HG02678 (cell line): ENCODE measurements at regions not wholly inside any gene's neighbourhood (a gene's known extent, or its start where the extent isn't known, plus 50 kb on each side); places are given as distances from the start of the nearest gene placed in this dataset.
"Not testable (repeated sequence)": the region's sequence is repeated elsewhere in the genome, so short reads cannot be mapped to it uniquely, and the experiment has no call there.

ENCODE experiments used
- ATAC-seq: cut with Tn5 transposase; IDR thresholded peaks from one replicate; pipeline ENCODE4 v1.9.1; 2021; ENCODE audit warnings: mild to moderate bottlenecking, moderate library complexity; ENCODE audit not compliant: unreplicated experiment

DNA sequence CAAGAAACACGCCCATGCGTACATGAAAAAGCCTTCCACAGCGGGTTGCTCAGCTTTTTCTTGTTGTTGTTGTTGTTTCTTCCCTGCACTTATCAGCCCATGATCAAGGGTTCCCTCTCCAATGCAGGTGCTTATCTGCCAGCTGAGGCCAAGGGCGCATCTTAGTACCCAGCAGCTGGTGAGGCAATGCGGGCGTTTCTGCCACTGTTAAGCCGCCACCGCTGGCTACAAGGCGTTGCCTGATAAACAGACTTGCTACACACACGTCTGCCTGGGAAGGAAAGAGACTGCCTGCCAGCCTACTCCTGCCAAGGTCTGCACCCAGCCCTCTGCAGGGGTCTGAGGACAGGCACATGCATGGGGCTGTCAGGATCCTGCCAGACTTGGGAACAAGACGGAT is 345.9 kb downstream of the BCL11B start:
- ATAC-seq, result no peak

DNA sequence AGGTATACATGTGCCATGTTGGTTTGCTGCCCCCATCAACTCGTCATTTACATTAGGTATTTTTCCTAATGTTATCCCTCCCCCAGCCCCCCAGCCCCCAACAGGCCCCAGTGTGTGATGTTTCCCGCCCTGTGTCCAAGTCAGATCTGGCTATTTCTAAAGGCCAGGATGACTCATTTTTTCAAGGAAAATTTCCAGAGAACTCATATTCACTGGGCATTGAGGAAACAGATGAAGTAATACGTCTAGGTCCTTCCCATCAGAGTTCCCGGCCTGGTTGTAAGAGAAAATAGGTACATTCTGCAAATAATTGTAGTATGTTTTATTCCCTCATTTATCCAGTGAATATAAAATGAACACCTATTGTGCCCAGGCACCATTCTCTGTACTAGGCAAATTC is 345.2 kb downstream of the BCL11B start:
- ATAC-seq, result no peak

DNA sequence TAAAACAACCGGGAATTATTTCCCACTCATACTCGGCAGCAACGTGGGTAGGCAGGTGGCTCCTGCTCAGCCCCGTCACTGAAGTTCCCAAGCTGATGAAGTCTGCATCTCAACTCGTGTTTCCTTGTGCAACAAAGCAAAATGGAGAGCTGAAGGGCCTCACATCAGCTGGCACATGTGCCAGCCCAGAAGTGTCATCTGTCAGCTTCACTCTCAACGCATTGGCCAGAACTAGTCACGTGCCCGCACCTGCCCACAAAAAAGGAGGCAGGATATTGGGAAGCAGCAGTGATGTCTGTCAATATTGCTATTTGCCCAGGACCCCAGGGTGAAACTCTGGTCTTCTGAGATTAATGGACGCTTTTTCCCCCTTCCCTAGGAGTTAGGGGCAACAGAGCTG is 344.0 kb downstream of the BCL11B start:
- ATAC-seq, result no peak

DNA sequence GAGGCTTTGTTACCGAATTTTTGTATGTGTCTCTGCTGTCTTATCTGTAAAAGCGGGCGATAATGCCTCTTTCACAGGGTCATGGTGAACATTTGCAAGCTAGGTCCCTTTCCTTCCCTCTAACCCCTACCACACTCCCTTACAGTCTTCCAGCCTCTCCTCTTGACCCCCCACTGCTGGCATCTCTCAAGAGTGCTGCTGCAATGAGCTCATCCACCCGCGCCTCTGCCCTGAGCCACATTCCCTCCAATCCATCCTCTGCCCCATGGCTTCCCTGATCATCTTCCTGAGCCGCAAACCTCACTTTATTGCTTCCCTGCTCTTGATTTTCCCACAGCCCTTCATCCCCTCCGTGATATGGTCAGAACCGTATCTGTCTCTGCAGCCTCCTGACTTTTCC is 343.6 kb downstream of the BCL11B start:
- ATAC-seq, result no peak

DNA sequence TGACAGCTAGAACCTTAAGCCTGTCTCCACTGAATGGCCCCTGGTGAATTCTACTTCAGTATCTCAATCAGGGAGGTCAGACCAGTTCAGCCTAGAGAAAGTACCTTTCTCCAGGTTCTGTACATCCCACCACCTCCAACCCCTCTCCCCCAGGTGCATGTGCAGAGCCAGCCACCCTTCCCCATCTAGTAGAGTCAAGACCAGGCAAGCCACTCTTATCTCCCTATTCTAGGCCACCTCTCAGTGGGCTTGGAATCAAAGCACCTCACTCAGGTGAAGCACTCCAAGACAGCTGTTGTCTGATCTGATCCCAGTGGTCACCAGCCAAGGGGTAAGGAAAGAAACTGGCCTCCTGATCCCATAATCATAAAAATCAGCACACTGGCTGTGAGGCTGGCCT is 340.9 kb downstream of the BCL11B start:
- ATAC-seq, result no peak

DNA sequence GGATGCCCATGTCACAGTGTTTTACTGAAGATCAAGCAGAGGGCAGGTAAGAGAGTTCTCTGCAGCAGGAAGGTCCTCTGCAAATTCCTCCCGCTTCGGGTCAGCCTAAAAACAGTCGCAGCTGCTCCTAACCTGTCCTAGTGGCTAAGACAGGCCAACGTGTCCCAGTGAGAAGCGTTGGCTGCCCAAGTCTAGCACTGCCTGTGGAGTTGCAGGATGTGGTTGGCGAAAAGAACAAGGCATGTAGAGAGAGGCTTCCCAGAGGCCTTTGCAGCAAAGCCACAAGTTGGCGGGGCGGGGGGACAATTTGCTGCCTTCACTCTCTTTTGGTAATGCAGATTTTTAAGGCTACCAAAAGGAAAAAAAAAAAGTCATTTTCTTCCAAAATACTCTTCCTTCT is 340.1 kb downstream of the BCL11B start:
- no peak for ATAC-seq

DNA sequence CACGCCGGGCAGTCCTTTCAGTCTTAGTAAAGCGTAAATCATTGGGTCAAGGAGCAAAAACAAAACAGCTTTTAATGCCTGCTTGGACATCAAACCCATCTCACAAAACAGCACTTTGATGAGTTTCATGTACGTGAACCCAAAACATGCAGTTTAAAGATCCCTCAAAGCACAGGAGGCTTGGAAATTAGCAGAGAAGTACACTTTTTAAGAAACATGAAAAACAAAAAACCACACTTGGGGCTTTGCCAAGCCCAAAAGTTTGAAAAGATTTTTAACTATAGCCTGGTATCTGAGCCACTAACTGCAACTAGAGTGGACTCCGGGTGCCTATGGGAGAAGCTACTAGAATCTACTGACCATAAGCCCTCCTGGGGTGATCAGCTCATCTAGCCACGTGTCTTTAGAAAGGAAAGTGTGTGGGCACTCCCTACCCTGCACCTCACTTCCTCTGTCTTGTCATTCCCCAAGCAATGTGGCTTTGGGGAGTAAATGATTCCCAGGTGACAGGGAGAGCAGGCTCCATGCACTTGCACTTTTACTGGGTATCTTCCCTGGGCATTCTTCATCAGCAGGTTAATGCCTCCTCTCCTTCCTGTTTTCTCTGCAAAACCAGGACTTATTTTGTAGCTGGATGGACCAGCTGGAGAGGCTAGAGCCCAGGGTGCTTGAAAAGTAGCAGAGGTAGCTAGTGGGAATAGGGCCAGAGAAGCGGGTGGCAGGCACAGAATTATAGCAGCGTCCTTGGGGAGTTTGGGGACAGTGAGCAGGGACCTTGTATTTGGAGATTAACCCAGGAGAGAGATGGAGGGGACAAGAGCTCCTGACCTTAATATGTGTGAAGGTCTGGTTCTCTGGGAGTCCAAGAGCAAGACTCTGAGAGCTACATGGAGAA is 339.3 kb downstream of the BCL11B start:
- no peak for ATAC-seq

DNA sequence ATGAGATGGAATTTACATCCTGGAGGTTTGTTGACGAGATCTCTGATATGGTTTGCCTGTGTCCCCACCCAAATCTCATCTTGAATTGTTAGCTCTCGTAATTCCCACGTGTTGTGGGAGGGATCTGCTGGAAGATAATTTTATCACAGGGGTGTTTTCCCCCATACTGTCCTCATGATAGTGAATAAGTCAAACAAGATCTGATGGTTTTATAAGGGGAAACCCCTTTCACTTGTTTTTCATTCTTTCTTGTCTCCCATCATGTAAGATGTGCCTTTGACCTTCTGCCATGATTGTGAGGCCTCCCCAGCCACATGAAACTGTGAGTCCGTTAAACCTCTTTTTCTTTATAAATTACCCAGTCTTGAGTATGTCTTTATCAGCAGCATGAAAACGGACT is 337.4 kb downstream of the BCL11B start:
- ATAC-seq, result not testable (repeated sequence)

DNA sequence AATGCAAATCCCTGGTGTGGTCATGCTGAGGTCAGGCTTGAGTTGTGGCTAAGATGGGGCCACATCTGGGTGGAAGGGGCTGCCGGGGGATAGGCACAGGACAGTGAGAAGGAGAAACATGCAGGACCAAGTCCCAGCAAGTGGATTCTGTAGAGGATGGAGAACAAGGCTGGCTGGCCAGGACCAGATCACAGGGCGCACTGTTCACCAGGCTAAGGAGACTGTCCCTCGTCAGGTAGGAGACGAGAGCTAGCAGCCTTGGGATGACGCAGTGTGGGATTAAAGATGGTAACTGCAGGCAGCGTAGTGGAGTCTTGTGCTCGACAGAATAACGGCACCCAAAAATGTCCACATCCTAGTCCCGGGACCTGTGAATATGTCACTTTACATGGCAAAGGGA is 336.1 kb downstream of the BCL11B start:
- no peak for ATAC-seq

DNA sequence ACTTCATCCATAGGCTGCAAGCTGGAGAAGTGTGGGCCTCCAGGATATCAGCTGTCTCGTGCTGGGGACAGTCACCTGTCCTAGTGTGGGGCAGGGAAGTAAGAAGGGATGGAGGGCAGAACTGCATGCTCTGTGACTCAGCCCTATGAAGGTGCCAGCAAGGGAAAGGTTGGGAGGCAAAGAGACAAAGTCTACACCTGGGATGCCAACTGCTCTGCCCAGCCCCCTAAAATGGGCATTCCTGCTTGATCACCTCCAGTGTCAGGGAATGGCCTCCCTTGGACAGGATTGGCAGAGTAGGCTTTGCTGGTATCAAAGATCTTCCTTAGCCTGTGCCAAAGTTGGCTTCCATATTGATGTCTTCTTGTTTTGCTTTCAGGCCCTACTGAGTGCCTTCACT is 335.0 kb downstream of the BCL11B start:
- ATAC-seq, result no peak

DNA sequence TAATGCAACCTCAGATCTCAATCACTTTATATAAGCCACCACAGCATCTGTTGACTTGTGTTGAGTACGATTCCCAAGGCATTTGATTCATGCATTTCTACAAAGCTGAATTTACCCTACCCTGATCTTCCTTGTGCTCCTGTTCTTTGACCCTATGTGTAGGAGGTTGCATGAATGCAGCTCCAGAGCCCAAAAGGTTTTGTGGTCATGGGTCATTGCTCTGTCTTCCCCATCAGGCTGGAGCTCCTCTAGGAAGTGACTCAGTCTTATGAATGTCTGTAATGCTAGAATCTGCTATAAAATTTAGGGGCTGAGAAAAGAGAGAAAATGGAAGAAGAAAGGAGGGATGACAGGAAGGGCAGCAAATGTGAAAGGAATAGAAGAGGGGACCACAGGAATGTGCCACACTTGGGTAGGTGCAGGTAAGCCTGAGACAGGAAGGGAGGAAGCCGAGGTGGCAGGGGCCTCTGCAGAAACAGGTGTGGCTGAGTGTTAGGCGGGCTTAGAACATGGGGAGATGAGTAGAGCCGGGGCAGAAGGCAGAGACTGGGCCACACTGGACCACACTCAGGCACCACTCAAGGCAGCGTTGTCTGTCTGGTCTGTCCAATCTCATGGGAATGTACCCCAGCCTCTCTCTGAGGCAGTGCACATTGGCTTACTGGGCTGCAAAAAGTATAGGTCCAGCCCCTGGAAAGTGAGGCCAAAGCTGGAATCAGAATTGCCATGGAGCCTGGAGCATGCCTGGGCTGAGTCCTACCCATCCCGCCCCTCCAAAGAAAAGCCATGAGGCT is 334.1 kb downstream of the BCL11B start:
- ATAC-seq, result no peak

DNA sequence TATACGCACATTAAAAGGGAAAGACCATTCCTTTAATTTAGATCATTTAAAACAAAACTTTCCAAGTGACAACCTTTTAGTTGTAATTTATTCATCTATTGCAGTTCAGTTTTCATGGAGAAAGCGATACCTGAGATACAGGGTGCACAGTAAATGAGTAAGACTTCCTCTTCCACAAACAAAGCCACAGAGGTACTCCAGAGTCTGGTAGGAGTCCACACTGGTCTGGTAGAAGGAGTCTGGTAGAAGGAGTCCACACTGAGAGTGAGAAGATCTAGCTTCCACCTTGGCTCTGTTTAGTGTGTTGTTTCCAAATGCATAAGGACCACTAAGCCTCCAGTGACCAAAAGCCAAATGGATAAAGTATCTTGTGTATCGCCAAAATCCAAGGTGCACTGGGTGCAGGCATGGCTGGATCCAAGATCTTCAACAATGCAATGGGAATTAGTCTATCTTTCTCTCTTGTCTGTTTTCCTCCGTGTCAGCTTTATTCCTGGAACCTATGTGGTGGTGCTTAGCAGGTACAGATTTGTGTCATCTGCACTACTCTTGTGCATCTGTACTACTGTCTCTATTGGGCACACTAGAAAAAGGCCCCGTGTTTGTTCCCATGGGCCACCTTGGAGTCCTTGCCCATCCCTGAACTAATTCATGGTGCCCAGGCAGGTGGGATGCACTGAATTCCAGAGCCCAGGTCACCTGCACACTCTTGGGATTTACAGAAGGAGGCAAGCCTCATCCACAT is 331.1 kb downstream of the BCL11B start:
- no peak for ATAC-seq

DNA sequence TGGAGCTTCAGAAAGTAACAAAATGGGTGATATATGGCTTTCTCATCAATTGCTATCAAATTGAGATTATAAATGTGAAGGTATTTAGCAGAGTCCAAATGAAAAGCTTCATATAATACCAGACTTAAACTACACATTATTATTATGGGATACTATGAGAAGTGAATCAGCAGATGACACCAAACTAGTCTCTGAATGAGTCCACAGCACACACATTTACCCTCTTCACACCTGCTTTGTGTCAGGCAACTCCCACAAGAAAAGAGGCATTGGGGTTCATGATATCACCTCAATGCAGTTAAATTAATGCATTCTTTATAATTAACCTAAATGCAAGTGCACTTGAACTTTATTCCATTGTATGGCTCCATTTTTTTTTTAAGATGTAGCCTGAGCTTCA is 330.5 kb downstream of the BCL11B start:
- ATAC-seq, result no peak

DNA sequence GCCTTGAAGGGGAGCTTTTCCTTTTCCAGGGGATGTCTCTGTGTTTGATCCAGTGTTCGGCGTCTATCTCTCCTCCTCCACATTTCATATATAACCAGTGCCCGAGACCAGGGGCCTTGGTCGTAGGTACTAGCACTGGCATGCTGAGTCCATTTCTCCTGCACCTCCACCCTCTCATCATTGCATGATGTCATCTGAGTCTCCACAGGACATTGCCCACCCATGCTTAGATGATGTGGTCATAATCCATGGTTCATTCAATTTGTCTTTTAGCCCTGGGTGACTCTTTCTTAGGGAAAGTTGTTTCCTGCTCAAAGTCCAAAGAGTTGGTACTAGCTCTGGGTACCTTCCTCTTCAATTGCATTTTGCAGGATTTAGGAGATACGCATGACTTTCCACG is 328.1 kb downstream of the BCL11B start:
- no peak for ATAC-seq

DNA sequence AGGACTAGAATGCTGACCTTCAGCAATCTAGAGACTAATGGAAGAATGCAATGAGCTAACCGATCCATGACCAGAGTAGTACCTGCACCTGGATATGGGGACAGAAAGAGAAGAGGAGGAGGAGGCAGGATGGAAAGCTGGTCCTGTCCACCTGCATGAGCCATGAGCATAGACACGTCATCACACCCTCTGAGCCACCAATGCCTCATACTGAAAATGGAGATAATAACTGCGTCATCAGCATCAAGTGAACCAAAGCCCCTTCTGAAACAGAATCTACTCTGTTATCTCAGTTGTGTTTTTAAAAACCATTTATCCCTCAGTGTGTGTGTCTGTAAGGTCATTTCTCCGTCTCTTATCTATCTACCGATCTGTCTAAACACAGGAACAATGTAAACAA is 327.0 kb downstream of the BCL11B start:
- ATAC-seq, result no peak

DNA sequence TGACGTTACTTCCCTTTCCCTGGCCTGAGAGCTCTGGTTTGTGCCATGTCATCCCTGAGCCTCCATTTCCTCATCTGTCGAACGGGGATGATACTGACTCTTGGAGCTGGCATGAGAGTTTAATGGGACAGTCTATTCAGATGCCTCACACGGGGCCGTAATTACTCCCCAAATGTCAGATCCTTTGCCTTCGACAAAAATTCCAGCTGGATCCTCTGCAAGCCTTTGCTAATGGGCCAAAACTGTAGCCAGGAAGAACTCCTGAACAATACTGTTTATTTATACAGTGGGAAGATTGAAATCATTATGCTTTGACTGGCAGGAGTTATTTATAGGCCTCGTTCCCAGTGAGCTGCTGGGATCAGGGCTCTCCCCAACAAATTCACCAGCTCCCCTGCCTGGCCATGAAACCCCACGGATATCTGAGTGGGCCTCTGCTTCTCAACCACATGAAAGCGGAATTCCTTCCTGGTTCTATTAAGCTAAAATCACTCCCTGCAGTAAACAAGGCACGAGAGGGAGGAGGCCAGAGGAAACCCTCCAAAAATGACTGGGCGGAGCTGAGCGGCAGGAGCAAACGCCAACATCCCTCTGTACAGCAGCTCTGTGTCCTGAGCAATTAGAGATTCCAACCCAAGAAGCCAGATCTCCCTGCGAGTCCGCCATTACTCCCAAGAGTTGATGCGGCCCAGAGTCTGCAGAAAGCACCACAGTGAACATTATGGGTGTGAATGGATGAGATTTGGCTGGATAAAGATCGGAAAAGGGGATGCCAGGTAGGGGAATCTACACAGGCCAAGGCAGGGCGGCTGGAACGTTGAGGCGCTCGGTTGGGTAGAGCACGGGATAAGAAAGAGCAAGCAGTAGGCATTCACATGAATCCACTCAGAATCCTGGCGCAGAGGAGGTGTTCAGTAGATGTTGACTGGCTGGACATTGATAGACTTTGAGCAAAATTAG is 326.1 kb downstream of the BCL11B start:
- ATAC-seq, result no peak

DNA sequence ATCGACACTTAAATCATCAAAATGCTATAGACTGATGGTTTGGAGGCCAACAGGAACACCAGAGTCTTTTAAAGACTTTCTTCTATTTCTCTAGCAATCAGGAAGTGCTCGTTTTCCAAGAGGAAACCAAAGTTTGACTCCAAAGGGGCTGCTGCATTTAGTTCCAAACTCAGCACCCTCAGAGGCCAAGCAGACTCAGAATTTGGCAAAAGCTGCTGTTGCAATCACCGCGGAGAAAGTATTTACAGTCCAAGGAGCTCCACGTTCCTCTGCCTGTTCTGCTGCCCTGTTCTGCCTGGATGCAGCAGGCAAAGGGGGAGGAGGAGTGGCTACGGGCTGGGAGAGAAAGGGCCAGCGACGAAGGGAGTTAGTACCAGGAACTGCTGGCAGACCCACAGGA is 325.1 kb downstream of the BCL11B start:
- ATAC-seq, result no peak

DNA sequence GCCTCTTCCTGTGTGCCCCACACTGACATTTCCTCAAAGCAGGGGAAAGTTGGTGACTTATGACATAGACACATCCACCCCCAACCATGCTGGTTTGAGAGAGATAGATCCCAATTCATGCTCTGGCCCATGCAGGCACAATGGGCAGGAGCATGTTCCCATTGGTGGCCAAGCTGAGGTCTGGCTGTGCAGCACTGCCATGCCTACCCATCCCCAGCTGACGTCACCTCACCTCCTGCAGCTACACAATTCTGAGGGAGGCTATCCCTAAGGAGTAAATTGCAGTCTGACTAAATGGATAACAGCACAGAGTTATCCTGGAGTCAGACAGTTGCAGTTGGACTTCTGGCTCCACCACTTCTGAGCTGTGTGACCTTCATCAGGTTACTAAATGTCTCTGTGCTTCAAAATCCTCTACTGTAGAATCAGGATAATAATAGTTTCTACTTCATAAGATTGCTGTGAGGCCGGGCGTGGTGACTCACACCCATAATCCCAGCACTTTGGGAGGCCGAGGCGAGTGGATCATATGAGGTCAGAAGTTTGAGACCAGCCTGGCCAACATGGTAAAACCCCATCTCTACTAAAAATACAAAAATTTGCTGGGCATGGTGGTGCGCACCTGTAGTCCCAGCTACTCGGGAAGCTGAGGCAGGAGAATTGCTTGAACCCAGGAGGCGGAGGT is 323.9 kb downstream of the BCL11B start:
- no peak for ATAC-seq

DNA sequence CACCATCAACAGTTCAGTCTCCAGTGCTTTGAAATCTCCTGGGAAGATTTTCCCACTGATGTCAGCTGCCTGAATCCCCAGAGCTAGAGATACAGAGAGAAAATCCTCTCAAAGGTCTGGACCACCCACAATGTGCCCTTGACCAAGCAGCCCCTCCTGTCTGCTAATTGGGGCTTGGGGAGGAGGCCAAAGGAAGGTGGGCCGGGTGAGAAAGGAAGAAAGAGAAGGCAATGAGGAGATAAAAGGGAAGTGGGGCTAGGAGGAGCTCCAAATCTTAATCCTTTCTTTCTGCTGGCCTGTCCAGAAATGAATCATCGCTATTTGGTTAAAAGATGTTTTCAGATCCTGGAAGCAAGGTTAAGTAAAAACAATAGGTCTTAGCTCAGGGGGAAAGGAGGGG is 322.9 kb downstream of the BCL11B start:
- no peak for ATAC-seq
